Stimulated activated naive B cell treated with anti-CD40 and anti-IgM and Interleukin-4, amounts not matched to agents 10 μg/mL and 1 μg/mL and 100 μg/mL, for 72 hours (primary cell): ENCODE measurements at regions not wholly inside any gene's neighbourhood (a gene's known extent, or its start where the extent isn't known, plus 50 kb on each side); places are given as distances from the start of the nearest gene placed in this dataset.
A peak's percentile ranks its signal among the peaks of the same experiment; 100 is the strongest.

Experiments
- ATAC-seq, 2 donors: fragments of 150-1000 bp; cut with Tn5 transposase; replicated peaks; 2 replicates each; pipeline ENCODE4 v1.10.0; 2021; ENCODE audit warnings: moderate library complexity in 1 of 2
- DNase-seq: peaks from one replicate; pipeline ENCODE4 v3.0.0; 2021
- H3K27ac Mint-ChIP-seq: one replicate; pipeline ENCODE4 v1.8.0; 2022; ENCODE audit warnings: mild to moderate bottlenecking, mixed read lengths
- H3K27me3 Mint-ChIP-seq, 2 donors: one replicate each; pipeline ENCODE4 v1.8.0; 2022; ENCODE audit warnings: mixed read lengths in 2 of 2
- H3K36me3 Mint-ChIP-seq, 2 donors: one replicate each; pipeline ENCODE4 v1.8.0; 2022; ENCODE audit warnings: mixed read lengths in 2 of 2, mild to moderate bottlenecking in 1 of 2
- H3K4me1 Mint-ChIP-seq, 2 donors: one replicate each; pipeline ENCODE4 v1.8.0; 2022; ENCODE audit warnings: mixed read lengths in 2 of 2, mild to moderate bottlenecking in 1 of 2
- H3K4me3 Mint-ChIP-seq, 2 donors: one replicate each; pipeline ENCODE4 v1.8.0; 2022; ENCODE audit warnings: mild to moderate bottlenecking in 2 of 2, mixed read lengths in 2 of 2, moderate library complexity in 1 of 2
- H3K9me3 Mint-ChIP-seq, 2 donors: one replicate each; pipeline ENCODE4 v1.8.0; 2022; ENCODE audit warnings: mixed read lengths in 2 of 2, mild to moderate bottlenecking in 1 of 2

GRCh38 chr2:7835693-7836680 lies 845.9 kb upstream of the ID2 start:
- Mint-ChIP-seq H3K27ac (no peak overlapping the region), H3K36me3 (peaks cover 1 to 4% of the 10 kb centered on the region in 2 donors), H3K27me3 (peaks cover 0 to 16% of the 10 kb centered on the region in 2 donors), H3K4me1 (peaks cover 13 to 15% of the 10 kb centered on the region in 2 donors), H3K9me3 (peaks cover 3 to 7% of the 10 kb centered on the region in 2 donors), H3K4me3 (no peak overlapping the region)
- ATAC-seq (peak; percentile 99 to 100), DNase-seq (peak; percentile 18)

GRCh38 chr2:7837237-7837760 lies 844.6 kb upstream of the ID2 start:
- Mint-ChIP-seq H3K4me1 (peaks cover 13 to 15% of the 10 kb centered on the region in 2 donors), H3K27me3 (peaks cover 0 to 19% of the 10 kb centered on the region in 2 donors), H3K4me3 (no peak overlapping the region), H3K9me3 (peaks cover 3 to 7% of the 10 kb centered on the region in 2 donors), H3K27ac (no peak overlapping the region), H3K36me3 (peaks cover 4% of the 10 kb centered on the region in 2 donors)
- ATAC-seq (no peak), DNase-seq (no peak)

- H3K27me3 Mint-ChIP-seq = peaks cover 0 to 13% of the 10 kb centered on the region in 2 donors
- peaks cover 13 to 15% of the 10 kb centered on the region in 2 donors for H3K4me1 Mint-ChIP-seq
- DNase-seq = no peak
- no peak overlapping the region for H3K4me3 Mint-ChIP-seq
- no peak for ATAC-seq
- H3K36me3 Mint-ChIP-seq = peaks cover 4% of the 10 kb centered on the region in 2 donors
- peaks cover 7% of the 10 kb centered on the region in 2 donors for H3K9me3 Mint-ChIP-seq
- H3K27ac Mint-ChIP-seq = no peak overlapping the region
These were observed 843.2 kb upstream of the ID2 start for GRCh38 chr2:7838669-7839068.

- no peak for ATAC-seq
- no peak for DNase-seq
- peaks cover 2 to 4% of the 10 kb centered on the region in 2 donors for H3K36me3 Mint-ChIP-seq
- peaks cover 1 to 7% of the 10 kb centered on the region in 2 donors for H3K9me3 Mint-ChIP-seq
- H3K4me1 Mint-ChIP-seq = peaks cover 5 to 7% of the 10 kb centered on the region in 2 donors
- no peak overlapping the region for H3K27ac Mint-ChIP-seq
- no peak overlapping the region for H3K4me3 Mint-ChIP-seq
- peaks cover 0 to 13% of the 10 kb centered on the region in 2 donors for H3K27me3 Mint-ChIP-seq
These were observed 841.0 kb upstream of the ID2 start for GRCh38 chr2:7840651-7841380.

- Mint-ChIP-seq H3K27me3 (peaks cover under 1 to 10% of the 10 kb centered on the region in 2 donors), H3K4me3 (no peak overlapping the region), H3K4me1 (no peaks in the 10 kb centered on the region), H3K27ac (no peak overlapping the region), H3K36me3 (peaks cover 0 to 4% of the 10 kb centered on the region in 2 donors), H3K9me3 (peaks cover 1 to 4% of the 10 kb centered on the region in 2 donors)
- DNase-seq (no peak), ATAC-seq (no peak)
These were observed 840.1 kb upstream of the ID2 start for GRCh38 chr2:7841751-7842150.

- Mint-ChIP-seq H3K9me3 (peaks cover 1 to 4% of the 10 kb centered on the region in 2 donors), H3K4me1 (no peaks in the 10 kb centered on the region), H3K36me3 (peaks cover 0 to 4% of the 10 kb centered on the region in 2 donors), H3K4me3 (no peak overlapping the region), H3K27ac (no peak overlapping the region), H3K27me3 (peaks cover 5 to 12% of the 10 kb centered on the region in 2 donors)
- ATAC-seq (no peak), DNase-seq (no peak)
These were observed 837.4 kb upstream of the ID2 start for GRCh38 chr2:7844414-7844965.

GRCh38 chr2:7845332-7845731 lies 836.5 kb upstream of the ID2 start:
- Mint-ChIP-seq H3K27me3 (peaks cover 5 to 16% of the 10 kb centered on the region in 2 donors), H3K27ac (no peak overlapping the region), H3K9me3 (peaks cover 1 to 4% of the 10 kb centered on the region in 2 donors), H3K4me1 (no peaks in the 10 kb centered on the region), H3K36me3 (peaks cover 0 to 4% of the 10 kb centered on the region in 2 donors), H3K4me3 (no peak overlapping the region)
- no peak for ATAC-seq
- no peak for DNase-seq

- no peak for DNase-seq
- H3K27me3 Mint-ChIP-seq = peaks cover 0 to 18% of the 10 kb centered on the region in 2 donors
- H3K27ac Mint-ChIP-seq = no peak overlapping the region
- ATAC-seq = no peak
- peaks cover 0 to 4% of the 10 kb centered on the region in 2 donors for H3K9me3 Mint-ChIP-seq
- H3K36me3 Mint-ChIP-seq = no peaks in the 10 kb centered on the region
- H3K4me3 Mint-ChIP-seq = no peak overlapping the region
- H3K4me1 Mint-ChIP-seq = no peaks in the 10 kb centered on the region
These were observed 835.2 kb upstream of the ID2 start for GRCh38 chr2:7846607-7847006.

GRCh38 chr2:7847321-7847720 lies 834.5 kb upstream of the ID2 start:
- no peak overlapping the region for H3K4me3 Mint-ChIP-seq
- no peaks in the 10 kb centered on the region for H3K36me3 Mint-ChIP-seq
- H3K27me3 Mint-ChIP-seq = peaks cover 0 to 18% of the 10 kb centered on the region in 2 donors
- ATAC-seq (no peak), DNase-seq (no peak)
- H3K9me3 Mint-ChIP-seq = peaks cover 0 to 4% of the 10 kb centered on the region in 2 donors
- no peaks in the 10 kb centered on the region for H3K4me1 Mint-ChIP-seq
- no peak overlapping the region for H3K27ac Mint-ChIP-seq

GRCh38 chr2:7849027-7849426 lies 832.8 kb upstream of the ID2 start:
- DNase-seq = no peak
- Mint-ChIP-seq H3K4me3 (no peak overlapping the region), H3K4me1 (no peaks in the 10 kb centered on the region), H3K9me3 (no peaks in the 10 kb centered on the region), H3K36me3 (no peaks in the 10 kb centered on the region), H3K27ac (no peak overlapping the region), H3K27me3 (peaks cover 6 to 24% of the 10 kb centered on the region in 2 donors)
- ATAC-seq = no peak

- H3K4me3 Mint-ChIP-seq = no peak overlapping the region
- H3K9me3 Mint-ChIP-seq = no peaks in the 10 kb centered on the region
- H3K27ac Mint-ChIP-seq = no peak overlapping the region
- H3K27me3 Mint-ChIP-seq = peaks cover 6 to 24% of the 10 kb centered on the region in 2 donors
- no peaks in the 10 kb centered on the region for H3K4me1 Mint-ChIP-seq
- no peaks in the 10 kb centered on the region for H3K36me3 Mint-ChIP-seq
- DNase-seq = no peak
- no peak for ATAC-seq
These were observed 832.3 kb upstream of the ID2 start for GRCh38 chr2:7849531-7849930.

GRCh38 chr2:7852546-7852945 lies 829.3 kb upstream of the ID2 start:
- no peak for ATAC-seq
- Mint-ChIP-seq H3K27ac (no peak overlapping the region), H3K36me3 (no peaks in the 10 kb centered on the region), H3K4me1 (no peaks in the 10 kb centered on the region), H3K9me3 (no peaks in the 10 kb centered on the region), H3K27me3 (peaks cover 10 to 16% of the 10 kb centered on the region in 2 donors), H3K4me3 (no peak overlapping the region)
- no peak for DNase-seq

- H3K27ac Mint-ChIP-seq = no peak overlapping the region
- H3K4me3 Mint-ChIP-seq = no peak overlapping the region
- no peak for DNase-seq
- H3K27me3 Mint-ChIP-seq = peaks cover 8 to 11% of the 10 kb centered on the region in 2 donors
- H3K36me3 Mint-ChIP-seq = no peaks in the 10 kb centered on the region
- no peaks in the 10 kb centered on the region for H3K4me1 Mint-ChIP-seq
- no peaks in the 10 kb centered on the region for H3K9me3 Mint-ChIP-seq
- no peak for ATAC-seq
These were observed 824.0 kb upstream of the ID2 start for GRCh38 chr2:7857904-7858303.

GRCh38 chr2:7858624-7859023 lies 823.2 kb upstream of the ID2 start:
- no peaks in the 10 kb centered on the region for H3K4me1 Mint-ChIP-seq
- ATAC-seq = no peak
- DNase-seq = no peak
- H3K4me3 Mint-ChIP-seq = no peak overlapping the region
- no peaks in the 10 kb centered on the region for H3K9me3 Mint-ChIP-seq
- H3K36me3 Mint-ChIP-seq = no peaks in the 10 kb centered on the region
- no peak overlapping the region for H3K27ac Mint-ChIP-seq
- peaks cover 11 to 14% of the 10 kb centered on the region in 2 donors for H3K27me3 Mint-ChIP-seq
